Keratinocyte (primary cell): ENCODE measurements at regions not wholly inside any gene's neighbourhood (a gene's known extent, or its start where the extent isn't known, plus 50 kb on each side); places are given as distances from the start of the nearest gene placed in this dataset.

ENCODE experiments used
- EZH2 ChIP-seq: IDR thresholded peaks from one replicate; pipeline ENCODE4 v1.6.1; 2012; ENCODE audit warnings: inconsistent platforms, mild to moderate bottlenecking, low read length, moderate library complexity
- TF ChIP-seq, protein P1 (sequence below), 3 experiments: IDR thresholded peaks in 1 of 3; conservative IDR thresholded peaks in 1 of 3; optimal IDR thresholded peaks in 1 of 3; 2 replicates in 2 of 3; 3 replicates in 1 of 3; pipeline versions ENCODE3 to v1.5.1; 2011; ENCODE audit warnings: low read length in 3 of 3, mild to moderate bottlenecking in 3 of 3, moderate library complexity in 2 of 3, control low read depth in 1 of 3, inconsistent platforms in 1 of 3; ENCODE audit not compliant: insufficient read depth in 2 of 3; ENCODE audit errors: extremely low read depth in 1 of 3

GRCh38 chr12:107163413-107163812 is 70.1 kb upstream of the CRY1 start:
- TF ChIP-seq, protein P1, sequence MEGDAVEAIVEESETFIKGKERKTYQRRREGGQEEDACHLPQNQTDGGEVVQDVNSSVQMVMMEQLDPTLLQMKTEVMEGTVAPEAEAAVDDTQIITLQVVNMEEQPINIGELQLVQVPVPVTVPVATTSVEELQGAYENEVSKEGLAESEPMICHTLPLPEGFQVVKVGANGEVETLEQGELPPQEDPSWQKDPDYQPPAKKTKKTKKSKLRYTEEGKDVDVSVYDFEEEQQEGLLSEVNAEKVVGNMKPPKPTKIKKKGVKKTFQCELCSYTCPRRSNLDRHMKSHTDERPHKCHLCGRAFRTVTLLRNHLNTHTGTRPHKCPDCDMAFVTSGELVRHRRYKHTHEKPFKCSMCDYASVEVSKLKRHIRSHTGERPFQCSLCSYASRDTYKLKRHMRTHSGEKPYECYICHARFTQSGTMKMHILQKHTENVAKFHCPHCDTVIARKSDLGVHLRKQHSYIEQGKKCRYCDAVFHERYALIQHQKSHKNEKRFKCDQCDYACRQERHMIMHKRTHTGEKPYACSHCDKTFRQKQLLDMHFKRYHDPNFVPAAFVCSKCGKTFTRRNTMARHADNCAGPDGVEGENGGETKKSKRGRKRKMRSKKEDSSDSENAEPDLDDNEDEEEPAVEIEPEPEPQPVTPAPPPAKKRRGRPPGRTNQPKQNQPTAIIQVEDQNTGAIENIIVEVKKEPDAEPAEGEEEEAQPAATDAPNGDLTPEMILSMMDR (optimal IDR thresholded peaks at IDR 0.05 in 1 of 3, IDR thresholded peaks at IDR 0.05 in 1 of 3, conservative IDR thresholded peaks at IDR 0.05 in 1 of 3; ENCODE audit: extremely low read depth in 1 of 3, insufficient read depth in 2 of 3, low read length in 3 of 3) = no peak
- no peak for TF ChIP-seq EZH2
